SKM-1 treated with dmso at 0.1 percent for 144 hours (cell line): ENCODE measurements at regions not wholly inside any gene's neighbourhood (a gene's known extent, or its start where the extent isn't known, plus 50 kb on each side); places are given as distances from the start of the nearest gene placed in this dataset.

Source experiments
- DNase-seq: peaks from one replicate; lab custom pipeline; 2025; ENCODE audit not compliant: unreplicated experiment; lab: John Stamatoyannopoulos, UW

DNA sequence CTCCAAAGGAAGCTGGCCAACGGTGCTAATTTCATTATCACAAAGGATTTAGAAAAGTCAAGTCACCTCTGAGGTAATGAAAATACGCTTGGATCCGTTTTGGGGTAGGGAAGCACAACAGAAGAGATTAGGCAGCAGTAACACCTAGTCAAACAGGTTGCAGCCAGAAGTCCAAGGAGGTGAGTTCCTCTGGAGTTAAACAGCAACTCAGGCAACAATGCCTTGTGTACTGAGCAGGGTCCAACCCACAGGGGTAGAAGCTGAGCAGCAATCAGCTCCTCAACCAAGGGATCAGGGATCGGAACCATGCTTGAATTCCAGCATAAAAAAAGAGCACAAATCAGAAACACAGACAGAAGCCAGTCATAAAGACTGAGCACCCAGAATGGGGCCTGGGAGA is 88.1 kb upstream of the SPRED1 start:
- DNase-seq = no peak

DNA sequence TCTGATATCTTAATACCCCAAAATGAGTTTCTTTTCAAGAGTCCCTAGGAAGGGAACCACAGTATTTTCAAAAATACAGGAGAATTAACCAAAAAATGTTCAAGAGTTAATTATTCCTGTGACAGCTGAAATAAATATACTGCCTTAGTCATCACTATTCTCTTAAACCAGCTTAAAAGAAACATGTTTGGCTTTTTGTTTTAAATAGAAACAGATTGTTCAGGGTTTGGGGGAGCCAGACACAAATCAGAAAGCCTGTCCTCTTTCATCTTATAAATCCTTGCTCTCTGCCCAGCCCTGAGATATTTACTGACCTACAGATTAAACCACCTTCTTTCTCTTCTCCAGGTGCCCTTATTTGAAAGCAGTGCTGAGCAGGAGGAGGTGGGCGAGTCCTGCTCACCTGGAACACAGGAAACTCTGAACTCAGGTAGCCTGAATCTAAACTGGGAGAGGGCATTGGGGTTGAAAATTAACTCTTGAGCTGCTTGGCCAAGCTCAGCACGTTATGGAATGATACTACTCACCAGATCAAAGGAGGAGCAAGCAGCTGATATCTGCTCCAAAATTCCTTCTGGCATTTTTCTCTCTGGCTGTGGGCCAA is 84.1 kb upstream of the SPRED1 start:
- DNase-seq = no peak

DNA sequence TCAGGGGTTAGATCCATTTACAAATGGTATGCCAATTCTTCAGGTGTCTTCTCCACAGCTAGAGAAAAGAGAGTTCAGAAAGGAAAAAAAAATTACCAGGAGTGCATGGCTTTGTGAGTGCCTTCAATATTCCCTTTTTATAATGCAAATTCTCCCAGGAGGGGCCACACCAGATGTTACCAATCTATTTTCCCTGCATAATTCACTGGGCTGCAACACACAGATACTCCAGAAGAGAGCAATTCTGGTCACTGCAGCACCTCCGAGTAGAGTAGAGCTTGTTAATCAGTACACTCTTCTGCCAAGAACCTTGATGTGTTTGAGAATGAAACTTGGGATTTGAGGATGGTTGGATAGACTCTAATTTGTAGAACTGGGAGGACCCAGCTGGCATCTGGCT is 80.7 kb upstream of the SPRED1 start:
- DNase-seq = no peak

DNA sequence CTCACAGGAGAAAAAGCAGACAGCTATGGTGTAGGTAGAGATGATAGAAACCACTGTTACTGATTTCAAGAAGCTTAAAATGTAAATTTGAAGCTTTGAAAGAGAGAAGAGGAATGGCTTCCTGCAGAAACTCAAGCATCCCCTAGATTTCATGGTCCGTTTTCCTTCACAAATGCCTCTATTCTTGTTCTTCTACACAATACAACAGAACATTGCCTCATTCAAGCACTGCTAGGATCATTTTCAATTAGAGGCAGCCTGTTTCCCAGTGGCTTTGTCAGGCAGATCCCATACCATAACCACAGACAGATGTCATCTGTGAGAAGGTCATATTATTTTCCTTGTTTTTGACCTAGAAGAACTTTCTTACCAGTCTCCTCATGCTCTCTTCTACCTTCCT is 77.9 kb upstream of the SPRED1 start:
- no peak for DNase-seq

DNA sequence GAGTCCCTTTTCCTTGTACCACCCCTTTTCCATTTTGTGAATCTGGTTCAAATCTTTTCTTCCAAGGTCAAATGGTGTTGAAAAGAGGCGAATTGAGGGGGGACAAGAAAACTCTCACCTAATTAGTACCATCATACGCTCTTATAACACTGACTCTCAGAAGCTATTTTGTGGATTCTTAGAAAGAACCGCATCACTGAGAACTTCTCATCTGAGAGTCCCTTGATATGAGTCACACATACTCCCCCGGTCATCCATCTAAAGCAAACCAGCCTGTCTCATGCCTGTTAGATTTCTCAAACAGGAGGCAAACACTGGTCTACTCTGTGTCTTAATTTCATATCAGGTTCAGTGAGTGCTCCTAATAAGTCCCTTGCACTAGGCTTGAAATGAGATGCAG is 76.5 kb upstream of the SPRED1 start:
- no peak for DNase-seq

DNA sequence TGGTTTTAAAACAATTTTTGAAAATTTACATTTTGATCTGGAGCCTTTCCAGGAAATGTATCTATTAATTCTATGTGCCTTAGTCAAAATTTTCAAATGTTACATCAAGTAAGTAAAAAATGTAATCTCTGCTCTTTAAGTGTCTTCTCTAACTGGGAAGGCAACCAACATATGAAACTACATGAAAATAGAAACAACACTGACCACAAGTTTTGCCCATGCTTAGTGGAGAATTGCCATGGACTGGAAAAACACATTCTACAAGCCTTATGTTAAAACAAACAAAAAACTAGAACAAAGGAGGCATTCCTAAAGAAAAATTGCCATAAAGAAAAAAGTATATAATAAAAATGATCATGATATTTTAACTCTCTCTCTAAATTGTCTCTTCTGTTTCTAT is 75.9 kb upstream of the SPRED1 start:
- DNase-seq = no peak

DNA sequence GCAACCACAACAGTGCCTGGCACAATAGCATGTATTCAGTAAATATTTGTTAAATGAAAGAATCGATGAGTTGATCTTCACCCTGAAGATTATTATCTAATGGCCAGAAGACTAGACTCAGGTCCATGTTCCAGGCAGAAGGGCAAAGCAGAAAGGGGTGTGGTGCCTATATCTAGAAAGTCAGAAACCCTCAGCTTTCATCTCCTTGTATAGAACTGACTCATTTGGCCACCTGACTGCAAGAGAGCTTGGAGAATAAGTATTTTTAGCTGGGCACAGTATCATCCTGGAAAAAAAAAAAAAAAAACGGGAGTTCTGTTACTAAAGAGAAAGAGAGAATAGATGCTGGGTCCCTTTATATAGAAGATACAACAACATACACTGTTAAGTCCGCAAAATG is 69.7 kb upstream of the SPRED1 start:
- no peak for DNase-seq

DNA sequence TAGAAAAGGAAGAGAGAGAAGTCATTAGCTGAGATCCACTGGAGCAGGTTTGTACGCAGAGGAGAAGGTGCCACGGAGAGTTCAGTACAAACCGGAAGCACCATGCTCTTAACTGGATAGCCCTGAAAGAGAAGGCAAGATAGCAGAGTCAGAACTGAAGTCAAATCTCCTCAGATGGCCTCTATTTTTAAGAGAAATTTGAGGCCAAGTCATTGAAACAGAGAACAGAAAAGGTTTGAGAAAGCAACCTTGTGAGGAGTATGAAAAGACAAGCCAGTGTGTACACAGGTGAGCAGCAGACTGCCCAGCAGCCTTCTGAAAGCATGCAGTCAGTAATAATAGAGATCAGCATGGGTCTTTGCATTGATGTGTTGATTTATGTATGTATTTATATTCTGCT is 66.1 kb upstream of the SPRED1 start:
- DNase-seq = no peak

DNA sequence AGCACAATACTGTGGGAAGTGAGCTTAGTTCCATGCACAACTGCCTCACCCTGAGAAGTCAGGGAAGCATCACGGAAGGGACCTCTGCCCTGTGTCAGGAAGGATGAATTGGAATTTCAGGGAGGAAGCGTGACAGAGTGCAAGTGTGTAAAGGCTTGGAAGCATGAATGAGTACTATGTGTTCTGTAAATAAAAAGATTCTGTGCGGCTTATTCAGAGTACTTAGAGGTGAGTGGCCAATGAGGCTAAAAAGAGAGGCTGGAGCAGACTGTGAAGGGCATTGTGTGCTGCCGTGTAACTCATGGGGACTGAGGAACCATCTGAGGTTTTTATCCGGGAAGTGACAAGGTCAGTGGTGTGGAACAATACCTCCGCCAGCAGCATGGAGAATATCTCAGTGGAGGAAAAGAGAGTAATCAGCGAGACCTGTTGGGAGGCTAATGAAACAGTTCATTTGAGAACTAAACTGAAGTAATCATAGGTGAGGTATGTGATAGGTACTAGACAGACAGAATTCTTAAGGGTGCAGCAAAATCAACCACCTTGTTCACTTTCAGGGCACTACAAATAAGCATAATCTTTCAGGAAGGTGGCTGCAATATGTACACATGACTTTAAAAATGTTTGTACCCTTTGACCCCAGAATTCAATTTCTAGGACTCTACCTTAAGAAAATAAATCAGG is 64.9 kb upstream of the SPRED1 start:
- no peak for DNase-seq

DNA sequence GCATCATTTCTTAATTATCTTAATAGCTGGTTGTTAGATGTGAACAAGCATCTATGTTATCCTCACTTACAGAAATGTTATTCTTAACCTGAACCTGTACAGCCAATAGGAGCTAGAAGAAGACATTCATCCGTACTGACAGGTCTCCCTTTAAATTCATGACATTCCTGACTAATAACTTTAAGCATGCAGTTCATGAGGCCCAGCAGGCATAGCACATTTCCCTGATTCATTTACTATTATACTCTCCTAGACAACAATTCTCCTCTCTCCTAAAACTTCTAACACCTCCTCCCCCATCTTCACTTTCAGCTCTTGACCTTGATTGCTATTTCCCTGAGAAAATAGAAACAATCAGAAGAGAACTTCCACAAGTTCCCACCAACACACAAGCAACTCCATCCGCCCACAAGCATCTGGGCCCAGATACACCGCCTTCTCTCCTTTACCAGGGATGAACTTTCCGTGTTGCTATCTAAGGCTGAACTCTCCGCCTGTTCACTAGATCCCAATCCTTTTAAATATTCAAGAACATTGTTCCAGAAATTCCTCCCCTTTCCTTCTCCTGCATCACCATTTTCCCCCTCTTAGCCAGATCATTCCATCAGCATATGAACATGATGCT is 62.9 kb upstream of the SPRED1 start:
- no peak for DNase-seq

DNA sequence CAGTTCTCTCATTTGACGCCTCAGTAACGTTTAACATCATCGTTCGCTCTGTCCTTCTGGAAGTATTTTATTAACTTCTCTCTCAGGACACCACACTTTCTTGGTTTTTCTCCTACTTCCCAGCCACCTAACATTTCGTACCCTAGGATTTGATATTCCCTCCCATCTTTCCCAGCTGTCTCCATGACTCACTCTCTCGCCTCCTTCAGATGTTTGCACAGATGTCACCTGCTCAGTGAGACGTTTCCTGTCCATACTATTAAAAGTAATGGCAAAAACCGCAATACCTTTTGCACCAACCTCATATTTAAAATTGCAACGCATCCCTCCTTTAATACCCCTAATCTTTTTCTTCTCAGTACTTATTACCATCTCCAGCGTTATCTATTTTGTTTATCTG is 62.1 kb upstream of the SPRED1 start:
- DNase-seq = no peak

DNA sequence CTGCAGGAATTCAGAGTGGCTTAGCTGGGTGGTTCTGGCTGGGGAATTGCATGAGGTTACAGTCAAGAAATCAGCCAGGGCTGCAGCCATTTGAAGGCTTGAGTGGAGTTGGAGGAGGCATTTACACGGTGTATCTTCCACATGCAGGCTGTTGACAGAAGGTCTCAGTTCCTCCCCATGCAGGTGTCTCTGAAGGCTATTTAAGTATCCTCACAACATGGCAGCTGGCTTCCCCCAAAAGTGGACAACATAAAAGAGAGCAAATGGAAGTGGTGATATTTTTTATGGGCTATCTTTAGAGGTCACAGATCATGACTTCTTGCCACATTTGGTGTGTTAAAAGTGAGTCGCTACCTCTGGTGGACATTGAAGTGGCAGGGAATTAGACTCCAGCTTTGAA is 60.1 kb upstream of the SPRED1 start:
- DNase-seq = no peak

DNA sequence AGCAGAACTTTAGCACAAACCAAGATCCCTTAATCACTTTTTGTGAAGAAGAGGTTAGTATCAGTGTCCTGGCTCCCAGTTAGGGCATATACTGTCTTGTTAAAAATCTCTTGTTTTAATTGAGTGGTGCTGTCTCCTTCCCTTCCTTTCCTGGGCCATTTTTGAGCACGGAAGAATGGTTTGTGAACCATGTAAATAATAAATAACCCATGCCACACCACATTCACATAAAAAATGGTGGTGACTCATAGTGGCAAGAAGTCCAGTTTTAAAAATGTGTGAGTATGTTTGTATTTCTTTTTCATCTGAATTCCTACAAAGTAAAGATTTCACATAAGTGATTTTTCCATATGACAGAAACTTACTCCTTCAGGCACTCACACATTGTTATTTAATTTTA is 59.1 kb upstream of the SPRED1 start:
- no peak for DNase-seq

DNA sequence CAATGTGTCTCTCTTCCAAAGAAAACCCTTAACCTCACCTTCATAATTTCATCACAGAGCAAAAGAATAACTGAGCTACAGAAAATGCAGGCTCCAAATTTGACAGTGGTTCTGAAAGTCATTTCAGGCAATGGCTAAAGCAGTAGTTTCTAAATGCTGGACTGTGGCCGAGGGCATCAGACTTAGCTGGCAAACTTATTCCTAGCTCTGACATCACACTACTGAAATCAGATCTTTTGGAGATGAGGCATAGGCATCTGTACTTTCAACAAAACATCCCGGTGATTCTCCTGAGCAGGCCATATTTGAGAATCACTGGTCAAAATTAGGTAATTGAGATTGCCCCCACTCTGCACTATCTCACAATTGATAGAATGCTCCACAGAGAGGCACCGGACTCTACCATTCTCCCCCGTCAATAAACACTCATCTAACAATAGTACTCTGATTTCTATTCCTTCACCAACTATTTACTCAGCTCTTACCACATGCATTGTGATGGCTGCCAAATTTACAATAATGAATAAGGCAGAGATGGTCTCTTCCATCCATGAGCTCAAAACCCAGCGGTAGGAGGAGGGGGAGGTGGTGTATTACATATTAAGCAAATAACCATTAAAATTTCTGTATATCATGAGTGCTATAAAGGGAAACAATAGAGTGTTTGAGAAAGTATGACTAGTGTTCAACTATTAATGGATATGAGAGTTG is 57.3 kb upstream of the SPRED1 start:
- no peak for DNase-seq

DNA sequence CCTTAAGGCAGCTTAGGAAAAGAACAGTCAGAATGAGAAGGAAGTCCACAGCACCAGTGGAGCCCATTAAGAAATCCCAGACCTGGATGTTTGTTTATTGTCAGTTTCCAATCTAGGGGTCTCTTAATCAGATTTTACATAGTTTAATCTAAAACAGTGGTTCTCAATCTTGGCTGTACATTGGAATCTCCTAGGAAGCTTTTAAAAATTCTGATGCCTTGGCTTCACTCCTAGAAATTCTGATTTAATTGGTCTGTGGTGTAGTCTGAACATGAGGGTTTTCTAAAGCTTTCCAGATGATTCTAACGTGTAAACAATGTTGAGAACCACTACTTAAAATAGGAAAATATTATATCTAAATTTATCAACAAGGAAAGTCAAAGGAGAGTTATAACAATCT is 56.6 kb upstream of the SPRED1 start:
- DNase-seq = no peak

DNA sequence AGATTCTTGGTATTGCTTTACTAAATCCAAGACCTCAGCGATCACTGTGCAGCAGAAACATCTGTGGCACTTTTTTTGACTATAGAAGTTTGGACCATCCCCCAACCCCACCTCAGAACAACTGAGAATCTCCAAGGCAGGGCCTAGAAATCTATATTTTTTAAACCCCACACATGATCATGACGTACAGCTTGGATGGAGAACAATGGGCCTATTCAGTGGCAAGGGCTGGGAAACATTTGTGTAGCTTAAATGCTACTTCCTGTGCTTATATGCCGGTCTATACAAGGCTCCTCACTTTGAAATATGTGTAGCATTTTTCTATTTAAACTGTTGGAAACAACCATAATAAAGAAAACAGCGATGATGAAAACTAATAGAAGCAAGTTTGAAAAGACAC is 55.1 kb upstream of the SPRED1 start:
- DNase-seq = no peak

DNA sequence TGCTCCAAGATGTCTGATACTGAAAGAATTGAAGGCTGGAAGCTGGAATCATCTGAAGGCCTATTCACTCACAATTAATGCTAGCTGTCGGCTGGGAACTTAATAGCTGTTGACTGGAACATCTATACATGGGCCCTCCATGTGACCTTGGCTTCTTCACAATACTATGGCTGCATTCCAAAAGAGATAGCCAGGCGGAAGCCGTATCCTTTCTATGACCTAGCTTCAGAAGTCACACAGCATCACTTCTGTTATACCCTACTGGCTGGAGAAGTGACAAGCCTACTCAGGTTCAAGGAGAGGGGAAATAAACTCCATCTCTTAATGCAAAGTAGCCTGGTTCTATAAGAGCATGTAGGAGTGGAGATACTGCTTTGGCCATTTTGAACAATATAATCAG is 50.9 kb upstream of the SPRED1 start:
- no peak for DNase-seq

DNA sequence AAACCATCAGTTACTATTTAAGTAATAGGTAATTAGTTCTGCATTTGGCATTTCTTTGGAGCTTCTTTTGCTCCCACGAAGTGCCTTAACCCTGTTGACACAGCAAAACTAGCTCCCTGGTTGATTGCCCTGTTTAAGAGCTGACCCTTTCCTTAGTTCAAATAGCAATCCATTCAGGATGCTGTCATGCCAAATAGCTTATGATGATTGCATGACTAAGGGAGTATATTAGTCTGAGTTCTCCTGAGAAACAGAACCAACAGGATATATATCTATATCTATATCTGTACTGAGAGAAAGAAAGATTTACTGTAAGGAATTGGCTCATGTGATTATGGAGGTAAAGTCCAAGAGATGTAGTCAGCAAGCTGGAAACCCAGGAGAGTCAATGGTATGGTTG is 50.3 kb upstream of the SPRED1 start:
- no peak for DNase-seq
